Endothelial cell of umbilical vein (primary cell): ENCODE measurements at regions not wholly inside any gene's neighbourhood (a gene's known extent, or its start where the extent isn't known, plus 50 kb on each side); places are given as distances from the start of the nearest gene placed in this dataset.

Experiments
- CTCF ChIP-seq, 2 donors: IDR thresholded peaks; 1 replicate in 1 of 2; 2 replicates in 1 of 2; pipeline ENCODE4 v1.5.1; 2011; ENCODE audit warnings: low read length in 2 of 2, mild to moderate bottlenecking in 2 of 2, moderate library complexity in 2 of 2, control low read depth in 1 of 2, inconsistent platforms in 1 of 2, low read depth in 1 of 2; ENCODE audit not compliant: insufficient read depth in 1 of 2; ENCODE audit errors: extremely low read depth in 1 of 2
- POLR2A ChIP-seq: IDR thresholded peaks from 2 replicates; pipeline ENCODE4 v1.6.1; 2012; ENCODE audit warnings: low read depth, mild to moderate bottlenecking, control low read depth, low read length
- POLR2AphosphoS5 ChIP-seq: IDR thresholded peaks from 2 replicates; pipeline ENCODE4 v1.6.1; 2012; ENCODE audit warnings: low read depth, mild to moderate bottlenecking, control low read depth, low read length, moderate library complexity; ENCODE audit not compliant: insufficient read depth

- TF ChIP-seq CTCF (IDR thresholded peaks at IDR 0.05; ENCODE audit: extremely low read depth in 1 of 2, insufficient read depth in 1 of 2, low read depth in 1 of 2, low read length in 2 of 2) (no peak), POLR2A (no peak), POLR2AphosphoS5 (no peak)
Measured at GRCh38 chr9:134502266-134502791, 139.3 kb upstream of the COL5A1 start.
